ENCODE measurements at regions not wholly inside any gene's neighbourhood (a gene's known extent, or its start where the extent isn't known, plus 50 kb on each side); places are given as distances from the start of the nearest gene placed in this dataset.

- TF ChIP-seq ZBTB10 (tag by site-specific recombination; IDR thresholded peaks at IDR 0.05) (no peak), ZNF747 (tag by site-specific recombination; IDR thresholded peaks at IDR 0.05) (no peak), ZNF404 (tag by site-specific recombination; IDR thresholded peaks at IDR 0.05) (no peak)
These were observed 402.3 kb downstream of the LRATD1 start (continued) for GRCh38 chr2:15034860-15035259.

- no peaks in the 10 kb centered on the region for H3K36me3 ChIP-seq (ENCODE audit: control insufficient read depth in 2 of 2, insufficient read depth in 1 of 2, low read length in 2 of 2)
- ChIA-PET POLR2A (no interaction called here), CTCF (interaction anchor here (1.3 kb wide), 1 partner anchor 19 kb away, joined by 4 read pairs; no protein-coding TSS in a partner anchor)
- H3K27ac ChIP-seq (ENCODE audit: extremely low read depth, low read depth, low read length) = no peak overlapping the region
- peaks cover 6% of the 10 kb centered on the region; the same call in 1 of the 2 replicates for H3K4me1 ChIP-seq (ENCODE audit: control insufficient read depth, insufficient read depth, low read length)
- no peak for TF ChIP-seq ZNF701 (tag by site-specific recombination; IDR thresholded peaks at IDR 0.05)
- TF ChIP-seq ATF2 (tag by site-specific recombination; IDR thresholded peaks at IDR 0.05; ENCODE audit: low read depth) = no peak
- TF ChIP-seq ZNF624 (tag by site-specific recombination; IDR thresholded peaks at IDR 0.05) = no peak
- TF ChIP-seq ZNF692 (tag by site-specific recombination; IDR thresholded peaks at IDR 0.05) = no peak
- no peak for TF ChIP-seq ZNF24 (tag by site-specific recombination; IDR thresholded peaks at IDR 0.05)
- no peak for TF ChIP-seq GLIS2 (tag by site-specific recombination; IDR thresholded peaks at IDR 0.05)
- TF ChIP-seq ZNF792 (tag by site-specific recombination; IDR thresholded peaks at IDR 0.05) = no peak
- TF ChIP-seq REST (tag by site-specific recombination; IDR thresholded peaks at IDR 0.05) = no peak
- no peak for TF ChIP-seq SP2 (tag by site-specific recombination; IDR thresholded peaks at IDR 0.05)
- no peak for TF ChIP-seq SETDB1 (IDR thresholded peaks at IDR 0.05; ENCODE audit: insufficient read length, low read length)
- TF ChIP-seq SP3 (tag by site-specific recombination; IDR thresholded peaks at IDR 0.05) = no peak
- no peak for TF ChIP-seq ZNF202 (tag by site-specific recombination; IDR thresholded peaks at IDR 0.05; ENCODE audit: borderline replicate concordance)
- TF ChIP-seq ZNF580 (tag by site-specific recombination; IDR thresholded peaks at IDR 0.05) = no peak
- no peak for TF ChIP-seq ZNF280D (tag by site-specific recombination; IDR thresholded peaks at IDR 0.05)
- no peak for TF ChIP-seq ZNF341 (tag by site-specific recombination; IDR thresholded peaks at IDR 0.05; ENCODE audit: low read depth)
- no peaks in the 10 kb centered on the region for H3K9me3 ChIP-seq (ENCODE audit: control insufficient read depth, insufficient read depth, low read depth, low read length)
- no peak overlapping the region for H3K4me3 ChIP-seq (ENCODE audit: low read depth, low read length)
These were observed 406.1 kb downstream of the LRATD1 start for GRCh38 chr2:15038366-15039364.

Measured in HEK293 (cell line).